ENCODE measurements at regions not wholly inside any gene's neighbourhood (a gene's known extent, or its start where the extent isn't known, plus 50 kb on each side); places are given as distances from the start of the nearest gene placed in this dataset.

GRCh38 chr13:38535261-38535660 lies 151.6 kb upstream of the FREM2 start:
- TF ChIP-seq CTCF (optimal IDR thresholded peaks at IDR 0.05 in 1 of 3, IDR thresholded peaks at IDR 0.05 in 1 of 3, conservative IDR thresholded peaks at IDR 0.05 in 1 of 3; ENCODE audit: extremely low read depth in 1 of 3, insufficient read depth in 2 of 3, low read length in 3 of 3) (no peak), EZH2 (IDR thresholded peaks at IDR 0.05; ENCODE audit: low read length) (no peak)
